ENCODE measurements at regions not wholly inside any gene's neighbourhood (a gene's known extent, or its start where the extent isn't known, plus 50 kb on each side); places are given as distances from the start of the nearest gene placed in this dataset.

GRCh38 chr5:98982880-98983279, 54.1 kb upstream of the CHD1 start:
- Histone ChIP-seq H3K27me3 (ENCODE audit: control insufficient read depth, insufficient read depth, low read length) (no peaks in the 10 kb centered on the region), H3K79me2 (no peaks in the 10 kb centered on the region), H3K9ac (no peak overlapping the region), H3K4me2 (ENCODE audit: low read length) (no peak overlapping the region), H3K9me3 (ENCODE audit: control insufficient read depth, low read length) (no peaks in the 10 kb centered on the region), H3K27ac (no peak overlapping the region), H3K4me1 (no peaks in the 10 kb centered on the region), H2AFZ (no peak overlapping the region), H3K4me3 (ENCODE audit: low read depth, low read length) (no peak overlapping the region), H3K36me3 (ENCODE audit: control insufficient read depth, insufficient read depth, low read length) (no peaks in the 10 kb centered on the region)
- TF ChIP-seq CTCF (IDR thresholded peaks at IDR 0.05), result no peak
